NCI-H2196 treated with DMSO at 0.1 percent for 48 hours (cell line): ENCODE measurements at regions not wholly inside any gene's neighbourhood (a gene's known extent, or its start where the extent isn't known, plus 50 kb on each side); places are given as distances from the start of the nearest gene placed in this dataset.
"Not testable (repeated sequence)": the region's sequence is repeated elsewhere in the genome, so short reads cannot be mapped to it uniquely, and the experiment has no call there.

ENCODE experiments used
- DNase-seq: peaks from one replicate; lab custom pipeline; 2025; ENCODE audit not compliant: unreplicated experiment; lab: John Stamatoyannopoulos, UW

DNA sequence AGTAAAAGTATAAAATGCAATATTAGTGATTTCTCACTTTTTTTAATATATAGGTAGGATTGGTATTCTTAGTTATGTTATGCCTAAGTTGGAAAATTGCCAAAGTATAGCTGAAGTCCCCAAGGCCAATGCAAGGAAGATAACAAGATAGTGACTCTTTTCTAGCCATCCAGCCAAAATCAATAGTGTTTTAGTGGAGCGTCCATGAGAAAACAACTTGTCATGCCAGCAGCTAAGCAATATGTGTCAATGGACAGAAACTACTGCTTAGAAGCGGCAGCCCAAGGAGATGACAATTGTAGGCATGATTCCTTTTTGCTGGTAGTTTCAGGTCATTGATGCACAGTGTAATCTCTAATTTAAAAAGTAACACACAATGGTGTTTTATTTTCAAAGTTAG is 1444.6 kb downstream of the SUCLG1 start:
- no peak for DNase-seq

DNA sequence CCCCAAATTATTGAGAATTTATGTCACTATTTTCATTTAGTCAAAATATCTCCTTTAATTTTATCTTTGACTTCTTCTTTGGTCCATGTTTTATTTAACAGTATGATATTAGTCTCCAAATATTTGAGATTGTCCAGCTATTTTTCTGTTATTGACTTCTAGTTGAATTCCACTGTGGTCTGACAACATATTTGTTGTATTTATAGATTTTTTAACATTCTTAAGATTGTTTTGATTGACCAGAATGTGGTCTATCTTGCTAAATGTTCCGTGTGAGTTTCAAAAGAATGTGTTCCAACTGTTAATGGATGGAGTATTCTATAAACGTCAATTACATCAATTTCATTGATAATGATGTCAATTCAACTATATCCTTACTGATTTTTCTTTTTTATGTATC is 1452.1 kb downstream of the SUCLG1 start:
- no peak for DNase-seq

DNA sequence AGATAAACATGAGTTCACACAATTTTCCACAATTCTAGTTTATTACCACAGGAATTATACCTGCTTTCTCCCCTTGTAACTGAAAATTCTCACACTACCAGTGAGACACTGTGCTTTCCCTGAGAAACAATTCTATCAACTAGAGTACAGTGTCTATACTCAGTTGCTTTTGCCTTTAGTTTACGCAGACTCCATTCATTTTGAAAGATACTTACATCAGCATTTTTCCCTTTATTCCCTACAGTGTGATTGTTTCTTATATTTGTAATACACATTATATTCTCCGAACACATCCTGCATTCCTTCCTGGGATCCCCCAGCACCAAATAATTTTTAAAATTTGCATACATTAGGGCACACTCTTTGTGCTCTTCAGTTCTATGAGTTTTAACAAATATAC is 1455.5 kb downstream of the SUCLG1 start:
- no peak for DNase-seq

DNA sequence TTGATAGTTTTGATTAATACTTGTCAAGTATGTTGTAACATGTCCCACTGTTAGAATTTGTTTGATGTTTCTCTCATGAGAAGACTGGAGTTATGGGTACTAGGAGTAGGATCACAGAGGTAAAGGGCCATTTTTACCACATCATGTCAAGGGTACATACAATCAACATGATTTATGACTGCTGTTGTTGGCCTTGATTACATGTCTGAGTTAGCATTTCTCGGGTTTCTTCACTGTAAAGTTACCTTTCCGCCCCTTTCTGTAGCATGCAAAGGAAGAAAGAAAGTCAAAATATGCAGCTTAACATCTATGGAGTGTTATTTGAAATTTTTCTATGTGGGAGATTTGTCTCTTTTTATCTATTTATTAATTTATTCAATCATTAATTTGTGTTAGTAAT is 1456.4 kb downstream of the SUCLG1 start:
- no peak for DNase-seq

DNA sequence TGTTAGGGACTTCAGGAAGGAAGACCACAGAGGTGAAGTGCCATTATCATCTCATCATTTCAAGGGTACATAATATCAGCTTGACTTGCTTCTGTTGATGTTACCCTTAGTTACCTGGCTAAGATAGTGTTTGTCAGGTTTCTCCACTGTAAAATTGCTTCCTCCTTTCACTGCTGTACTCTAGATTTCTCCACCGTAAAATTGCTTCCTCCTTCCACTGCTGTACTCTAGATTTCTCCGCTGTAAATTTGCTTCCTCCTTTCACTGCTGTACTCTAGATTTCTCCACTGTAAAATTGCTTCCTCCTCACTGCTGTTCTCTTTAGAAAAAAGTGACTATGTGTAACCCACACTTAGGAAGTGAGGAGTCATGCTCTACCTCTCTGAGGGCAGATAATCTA is 1460.3 kb downstream of the SUCLG1 start:
- DNase-seq, result no peak

DNA sequence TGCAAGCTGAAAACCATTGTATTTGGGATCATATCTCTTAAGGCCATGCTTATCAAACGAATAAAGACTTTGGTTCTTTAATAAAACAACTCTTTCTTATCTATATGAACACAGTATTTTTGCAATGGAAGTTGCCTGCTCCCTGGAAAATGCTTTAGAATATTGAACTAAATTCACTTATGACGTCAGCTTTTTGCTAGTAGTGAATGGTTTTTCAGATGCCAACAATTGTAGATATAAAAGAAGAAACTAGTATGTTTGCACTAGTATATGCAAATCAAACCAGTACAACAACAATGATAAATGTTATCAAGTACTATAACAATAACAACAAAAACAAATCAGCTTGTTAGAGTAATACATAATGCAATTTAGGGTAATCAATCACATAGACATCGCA is 1462.9 kb downstream of the SUCLG1 start:
- no peak for DNase-seq

DNA sequence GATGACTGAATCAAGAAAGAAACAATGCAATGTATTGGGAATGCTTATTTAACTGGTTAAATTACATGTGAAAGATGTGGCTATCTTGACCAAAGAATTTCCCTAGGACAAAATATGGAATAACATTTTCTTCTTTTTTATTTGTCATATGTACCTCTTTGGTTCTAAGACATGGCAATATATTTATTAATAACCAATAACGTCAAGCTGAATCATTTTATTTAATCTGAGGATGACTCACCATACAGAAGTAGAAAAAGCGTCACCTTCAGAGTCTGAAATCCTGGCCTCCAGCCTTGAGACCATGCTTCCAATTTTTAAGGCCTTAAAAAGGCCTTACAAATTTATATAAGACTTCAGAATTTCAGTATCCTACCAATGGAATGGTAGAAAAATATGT is 1464.9 kb downstream of the SUCLG1 start:
- DNase-seq, result no peak

DNA sequence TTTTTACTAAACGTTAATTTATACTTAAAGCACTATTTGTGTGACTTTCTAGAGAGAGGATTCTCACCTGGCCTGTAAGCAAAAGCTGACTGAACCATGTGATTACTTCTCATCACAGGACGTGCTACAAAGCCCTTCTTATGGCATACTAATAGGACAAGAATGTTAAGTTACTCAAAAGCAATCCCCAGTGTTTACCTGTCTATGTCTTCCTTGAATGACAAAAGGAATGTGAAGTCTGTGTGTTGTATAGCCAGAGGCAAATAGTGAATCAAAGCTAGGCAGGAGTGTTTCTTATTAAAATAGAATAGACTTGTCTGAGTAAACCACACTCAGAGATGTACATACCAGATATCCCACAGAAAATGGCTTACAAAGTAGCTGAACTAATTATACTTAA is 1465.5 kb downstream of the SUCLG1 start:
- DNase-seq, result no peak

DNA sequence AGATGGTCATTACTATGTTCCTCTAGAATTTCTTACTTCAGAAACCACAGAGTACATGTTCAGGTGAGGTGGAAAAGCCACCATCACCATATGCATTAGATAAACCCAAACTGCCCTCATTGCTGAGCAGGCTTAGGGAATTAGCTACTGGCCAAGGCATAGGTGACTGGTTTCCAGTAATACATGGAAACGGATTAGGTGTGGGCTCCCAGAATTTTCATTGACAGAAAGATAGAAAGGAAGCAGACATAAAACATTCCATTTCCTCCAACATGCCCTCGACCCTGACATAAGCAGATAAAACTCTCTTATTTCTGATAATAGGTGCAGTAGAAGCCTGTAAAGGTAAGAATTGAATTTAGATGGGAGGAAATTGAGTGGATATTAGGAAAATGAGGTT is 1466.1 kb downstream of the SUCLG1 start:
- no peak for DNase-seq

DNA sequence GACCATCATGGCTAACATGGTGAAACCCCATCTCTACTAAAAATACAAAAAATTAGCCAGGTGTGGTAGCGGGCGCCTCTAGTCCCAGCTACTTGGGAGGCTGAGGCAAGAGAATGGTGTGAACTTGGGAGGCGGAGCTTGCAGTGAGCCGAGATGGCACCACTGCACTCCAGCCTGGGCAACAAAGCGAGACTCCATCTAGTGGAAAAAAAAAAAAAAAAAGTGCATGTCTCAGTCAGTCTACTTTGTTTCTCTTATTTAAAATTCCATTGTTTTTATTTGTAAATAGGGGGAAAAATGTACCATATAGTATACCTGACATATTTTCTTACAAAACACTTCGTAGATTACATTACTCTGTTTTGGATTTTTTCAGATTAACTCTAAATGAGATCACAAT is 1471.4 kb downstream of the SUCLG1 start:
- DNase-seq, result not testable (repeated sequence)

DNA sequence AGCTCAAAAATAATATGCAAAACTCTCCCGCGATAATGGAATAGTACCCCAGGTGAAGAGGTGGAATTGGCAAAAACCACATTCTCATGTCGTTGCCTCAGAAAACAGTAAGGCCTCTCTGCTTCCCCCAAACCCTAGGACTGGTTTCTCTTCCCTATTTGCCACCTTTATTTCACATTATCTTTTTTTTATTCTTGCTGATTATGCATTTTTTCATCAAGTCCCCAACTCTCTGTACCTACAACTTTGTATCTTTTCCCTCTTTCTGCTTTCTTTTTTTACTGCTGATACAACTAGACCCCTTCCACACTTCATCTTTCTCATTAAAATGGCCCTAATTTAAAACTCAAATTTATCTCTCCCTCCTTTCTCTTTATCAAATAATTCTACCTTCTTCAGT is 1472.2 kb downstream of the SUCLG1 start:
- DNase-seq, result no peak

DNA sequence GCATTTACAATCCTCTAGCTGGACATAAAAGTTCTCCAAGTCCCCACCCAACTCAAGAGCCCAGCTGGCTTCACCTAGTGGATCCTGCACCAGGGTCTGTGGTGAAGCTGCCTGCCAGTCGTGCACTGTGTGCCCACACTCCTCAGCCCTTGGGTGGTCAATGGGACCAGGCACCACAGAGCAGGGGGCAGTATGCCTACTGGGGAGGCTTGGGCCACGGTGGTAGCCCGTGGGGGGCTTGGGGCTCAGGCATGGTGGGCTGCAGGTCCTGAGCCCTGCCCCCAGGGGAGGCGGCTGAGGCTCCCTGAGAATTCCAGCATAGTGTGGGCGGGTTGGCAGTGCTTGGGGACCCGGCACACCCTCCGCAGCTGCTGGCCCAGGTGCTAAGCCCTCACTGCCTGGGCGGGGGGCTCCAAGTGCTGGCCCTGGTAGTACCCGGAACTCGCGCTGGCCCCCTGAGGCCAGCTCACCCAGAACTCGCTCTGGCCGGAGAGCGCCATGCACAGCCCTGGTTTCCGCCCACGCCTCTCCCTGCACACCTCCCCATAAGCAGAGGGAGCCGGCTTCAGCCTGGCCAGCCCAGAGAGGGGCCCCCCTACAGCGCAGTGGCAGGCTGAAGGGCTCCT is 1473.4 kb downstream of the SUCLG1 start:
- DNase-seq, result no peak

DNA sequence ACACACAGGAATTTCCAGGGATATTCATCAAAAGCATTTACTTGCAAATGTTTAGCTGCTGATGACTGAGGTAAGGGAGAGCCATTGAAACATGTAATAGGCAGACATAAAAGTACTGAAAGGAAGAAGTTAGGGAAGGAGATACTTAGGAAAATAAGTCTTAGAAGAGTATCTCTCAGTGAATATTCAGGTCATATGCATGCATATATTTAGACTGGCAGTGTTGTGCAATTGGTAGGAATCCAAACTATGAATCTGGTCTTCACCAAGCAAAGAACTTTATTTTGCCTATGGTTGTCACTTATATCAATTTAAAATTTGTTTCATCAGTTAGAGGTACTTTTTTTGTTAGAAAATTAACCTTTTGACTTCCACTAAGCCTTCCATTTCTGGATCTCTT is 1490.7 kb downstream of the SUCLG1 start:
- no peak for DNase-seq

DNA sequence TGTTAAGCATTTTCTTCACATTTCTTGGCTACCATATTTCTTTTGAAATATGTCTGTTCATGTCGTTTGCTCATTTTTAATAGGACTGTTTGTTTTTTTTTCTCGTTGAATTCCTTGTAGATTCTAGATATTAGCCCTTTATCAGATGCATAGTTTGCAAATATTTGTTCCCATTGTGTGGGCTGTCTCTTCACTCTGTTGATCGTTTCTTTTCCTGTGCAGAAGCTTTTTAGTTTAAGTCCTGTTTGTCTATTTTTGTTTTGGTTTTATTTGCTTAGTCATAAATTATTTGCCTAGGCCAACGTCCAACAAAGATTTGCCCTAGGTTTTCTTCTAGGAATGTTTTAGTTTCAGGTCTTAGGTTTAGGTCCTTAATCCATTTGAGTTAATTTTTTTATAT is 1494.7 kb downstream of the SUCLG1 start:
- DNase-seq, result no peak

DNA sequence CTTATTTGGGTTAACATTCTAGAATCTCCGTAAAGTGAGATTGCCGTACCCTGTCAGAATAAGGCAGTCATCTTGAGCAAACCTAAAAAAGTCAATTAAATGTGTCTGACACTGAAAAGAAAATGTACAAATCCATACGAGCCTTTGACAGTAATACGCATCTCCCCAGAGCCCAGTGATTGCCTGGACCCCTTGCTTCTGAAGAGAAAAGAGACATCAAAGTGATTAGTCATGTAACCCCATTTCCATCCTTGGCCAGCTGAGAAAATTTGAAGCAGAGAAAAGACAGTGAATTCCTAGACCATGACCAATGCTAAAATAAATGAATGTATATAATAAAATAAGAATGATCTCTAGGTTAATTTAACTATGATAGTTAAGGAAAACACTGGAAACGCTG is 1499.4 kb downstream of the SUCLG1 start:
- DNase-seq, result no peak

DNA sequence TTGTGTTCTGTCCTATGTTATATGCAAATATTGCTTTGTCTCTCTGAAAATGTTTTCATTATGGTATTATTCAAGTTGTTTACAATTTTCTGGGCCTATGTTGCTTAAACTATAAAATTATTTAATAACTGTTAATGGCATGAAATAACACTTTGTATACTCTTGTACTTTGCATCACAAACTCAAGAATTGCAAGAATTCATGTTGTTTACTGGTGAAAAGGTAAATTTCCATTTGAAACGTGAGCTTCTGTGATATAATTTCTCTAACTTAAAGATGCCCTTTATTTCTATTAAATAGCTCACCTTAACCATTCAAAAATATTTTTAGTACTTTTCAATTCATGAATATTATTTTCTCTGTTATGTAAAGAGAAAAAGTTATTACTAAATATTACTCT is 1504.2 kb downstream of the SUCLG1 start:
- no peak for DNase-seq

DNA sequence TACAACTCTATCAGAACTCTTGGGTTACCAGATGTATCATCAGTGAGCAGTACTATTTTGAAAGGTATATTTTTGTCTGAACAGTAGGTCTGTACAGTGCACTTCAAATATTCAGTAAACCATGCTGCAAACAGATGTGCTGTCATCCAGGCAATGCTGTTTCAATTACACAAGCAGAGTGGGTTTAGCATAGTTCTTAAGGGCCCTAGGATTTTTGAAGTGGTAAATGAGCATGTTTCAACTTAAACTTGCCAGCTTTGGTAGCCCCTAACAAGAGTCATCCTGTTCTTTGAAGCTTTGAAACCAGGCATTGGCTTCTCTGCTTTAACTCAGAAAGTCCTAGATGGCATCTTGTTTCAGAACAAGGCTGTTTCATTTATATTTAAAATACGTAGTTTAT is 1519.9 kb downstream of the SUCLG1 start:
- DNase-seq, result no peak

DNA sequence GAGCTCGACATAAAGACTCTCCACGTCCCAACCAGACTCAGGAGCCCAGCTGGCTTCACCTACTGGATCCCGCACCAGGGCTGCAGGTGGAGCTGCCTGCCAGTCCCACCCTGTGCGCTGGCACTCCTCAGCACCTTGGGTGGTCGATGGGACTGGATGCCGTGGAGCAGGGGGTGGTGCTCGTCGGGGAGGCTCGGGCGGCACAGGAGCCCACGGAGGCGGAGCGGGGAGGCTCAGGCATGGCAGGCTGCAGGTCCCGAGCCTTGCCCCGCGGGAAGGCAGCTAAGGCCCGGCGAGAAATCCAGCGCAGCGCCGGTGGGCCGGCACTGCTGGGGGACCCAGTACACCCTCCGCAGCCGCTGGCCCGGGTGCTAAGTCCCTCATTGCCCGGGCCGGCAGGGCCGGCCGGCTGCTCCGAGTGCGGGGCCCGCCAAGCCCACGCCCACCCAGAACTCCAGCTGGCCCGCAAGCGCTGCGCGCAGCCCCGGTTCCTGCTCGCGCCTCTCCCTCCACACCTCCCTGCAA is 1520.7 kb downstream of the SUCLG1 start:
- DNase-seq, result not testable (repeated sequence)

DNA sequence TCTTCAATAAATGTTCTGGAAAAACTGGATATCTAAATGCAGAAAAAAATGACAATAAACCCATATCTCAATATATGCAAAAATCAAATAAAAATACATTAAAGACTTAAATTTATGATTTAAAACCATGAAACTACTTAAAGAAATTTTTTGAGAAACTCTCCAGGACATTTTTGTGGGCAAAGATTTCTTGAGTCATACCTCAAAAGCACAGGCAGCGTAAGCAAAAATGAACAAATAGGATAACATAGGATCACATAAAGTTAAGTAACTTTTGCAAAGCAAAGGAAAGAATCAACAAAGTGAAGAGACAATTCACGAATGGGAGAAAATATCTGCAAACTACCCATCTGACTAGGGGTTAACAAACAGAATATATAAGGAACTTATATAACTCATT is 1545.5 kb downstream of the SUCLG1 start:
- no peak for DNase-seq

DNA sequence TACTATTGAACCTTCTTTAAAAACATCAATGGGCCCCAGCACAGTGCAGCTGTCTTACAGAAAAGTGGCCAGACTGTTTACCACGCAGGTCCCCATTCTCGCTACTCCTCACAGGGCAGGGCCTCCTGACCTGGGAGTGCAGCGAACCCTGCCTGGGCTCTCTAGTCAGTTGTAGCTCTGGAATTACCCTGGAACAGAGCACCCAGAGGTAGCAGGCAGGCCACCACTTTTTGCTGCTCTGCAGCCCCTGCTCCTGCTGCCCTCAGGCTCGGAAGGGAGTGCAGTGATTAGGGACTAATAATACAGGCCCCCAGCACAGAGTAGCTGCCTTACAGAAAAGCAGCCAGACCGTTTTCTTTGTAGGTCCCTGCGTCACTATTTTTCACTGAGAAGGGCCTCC is 1563.0 kb downstream of the SUCLG1 start:
- no peak for DNase-seq

DNA sequence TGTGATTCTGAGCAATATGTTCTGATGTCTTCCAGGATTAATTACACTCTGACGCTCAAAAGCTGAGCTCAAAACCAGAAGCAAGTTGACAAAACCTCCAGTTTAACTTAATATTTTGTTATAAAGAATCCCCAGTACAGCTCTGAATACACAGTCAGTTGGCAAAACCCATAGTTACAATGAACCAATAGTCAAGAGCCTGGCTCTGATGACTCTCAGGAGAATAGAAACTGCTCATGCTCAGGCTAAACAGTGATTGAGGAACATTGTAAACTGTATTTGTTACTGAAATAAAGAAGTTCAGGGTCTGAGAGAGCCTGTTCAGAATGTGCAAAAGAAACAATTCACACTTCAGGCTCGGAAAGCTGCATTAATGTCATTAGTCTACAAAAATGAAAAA is 1565.9 kb downstream of the SUCLG1 start:
- no peak for DNase-seq

DNA sequence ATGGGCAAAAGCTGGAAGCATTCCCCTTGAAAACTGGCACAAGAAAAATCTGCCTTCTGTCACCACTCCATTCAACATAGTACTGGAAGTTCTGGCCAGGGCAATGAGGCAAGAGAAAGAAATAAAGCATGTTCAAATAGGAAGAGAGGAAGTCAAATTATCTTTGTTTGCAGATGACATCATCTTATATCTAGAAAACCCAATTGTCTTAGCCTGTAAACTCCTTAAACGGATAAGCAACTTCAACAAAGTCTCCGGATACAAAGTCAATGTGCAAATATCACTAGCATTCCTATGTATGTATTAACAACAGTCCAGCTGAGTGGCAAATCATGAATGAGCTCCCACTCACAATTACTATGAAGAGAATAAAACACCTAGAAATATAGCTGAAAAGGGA is 1579.3 kb downstream of the SUCLG1 start:
- no peak for DNase-seq

DNA sequence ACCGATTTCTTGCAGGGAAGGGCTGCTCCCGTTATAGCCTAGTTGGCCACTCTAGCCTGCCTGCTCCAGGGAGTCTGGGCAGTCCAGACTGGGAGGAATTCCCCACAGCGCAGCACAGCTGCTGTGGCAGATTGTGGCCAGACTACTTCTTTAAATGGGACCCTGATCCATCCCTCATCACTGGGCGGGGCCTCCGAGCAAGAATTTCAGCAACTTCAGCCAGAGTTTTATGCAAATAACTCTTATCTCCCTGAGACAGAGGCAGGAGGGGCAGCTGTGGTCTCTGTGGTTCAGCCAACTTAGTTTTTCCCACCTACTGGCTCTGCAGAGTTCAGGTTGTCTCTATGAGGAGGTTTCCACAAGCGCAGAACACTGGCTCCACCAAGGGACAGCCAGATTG is 1583.2 kb downstream of the SUCLG1 start:
- no peak for DNase-seq

DNA sequence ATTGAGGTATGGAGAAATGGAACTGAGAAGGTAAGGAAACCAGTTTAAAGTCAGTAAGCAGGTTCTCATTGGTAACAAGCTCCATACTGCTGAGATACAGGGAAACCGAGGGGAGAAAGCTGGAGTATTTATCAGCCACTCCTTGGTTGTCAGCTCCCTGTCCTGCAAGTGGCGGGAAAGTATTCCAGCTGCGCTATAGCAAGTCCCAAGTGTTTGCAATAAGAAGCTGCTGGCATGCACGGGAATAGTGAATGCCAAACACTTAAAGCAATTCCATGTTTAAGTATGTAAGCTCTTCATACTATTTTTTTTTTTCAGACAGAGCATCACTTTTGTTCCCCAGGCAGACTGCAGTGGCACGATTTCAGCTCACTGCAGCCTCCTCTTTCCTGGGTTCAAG is 1601.1 kb downstream of the SUCLG1 start:
- DNase-seq, result no peak
